ENCODE measurements at regions not wholly inside any gene's neighbourhood (a gene's known extent, or its start where the extent isn't known, plus 50 kb on each side); places are given as distances from the start of the nearest gene placed in this dataset.

DNA sequence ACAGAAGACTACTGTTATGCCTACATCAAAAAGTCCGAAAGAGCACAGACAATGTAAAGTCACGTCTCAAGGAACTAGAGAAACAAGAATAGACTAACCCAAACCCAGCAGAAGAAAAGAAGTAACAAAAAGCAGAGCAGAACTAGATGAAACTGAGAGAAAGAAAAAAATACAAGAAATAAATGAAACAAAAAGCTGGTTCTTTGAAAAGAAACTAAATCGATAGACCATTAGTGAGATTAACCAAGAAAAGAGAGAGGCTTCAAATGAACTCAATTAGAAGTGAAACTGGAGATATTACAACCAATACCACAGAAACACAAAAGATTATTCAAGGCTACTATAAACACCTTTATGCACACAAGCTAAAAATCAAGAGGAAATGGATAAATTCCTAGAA is 271.8 kb downstream of the MBD2 start:
- H3K36me3 Mint-ChIP-seq (ENCODE audit: insufficient read depth in 1 of 3, low read depth in 3 of 3): no peaks in the 10 kb centered on the region
- Histone ChIP-seq H3K14ac (ENCODE audit: insufficient read depth, low read length) (no peak overlapping the region), H3K4ac (ENCODE audit: low read depth, low read length) (no peak overlapping the region), H3K79me2 (ENCODE audit: insufficient read depth, low read length) (no peaks in the 10 kb centered on the region), H3K18ac (ENCODE audit: insufficient read length, low read depth, low read length) (no peak overlapping the region), H3K4me2 (ENCODE audit: insufficient read depth, insufficient read length, low read length) (no peak overlapping the region), H3K9me3 (ENCODE audit: control insufficient read depth, low read depth, low read length) (no peaks in the 10 kb centered on the region), H3K56ac (ENCODE audit: insufficient read length, low read depth, low read length) (no peak overlapping the region), H2BK5ac (ENCODE audit: insufficient read length, low read length) (no peak overlapping the region), H3K4me1 (ENCODE audit: insufficient read depth, low read length) (no peaks in the 10 kb centered on the region), H2BK15ac (ENCODE audit: low read depth, low read length) (no peak overlapping the region), H3K23me2 (ENCODE audit: insufficient read length, low read depth, low read length, poor library complexity, severe bottlenecking) (no peaks in the 10 kb centered on the region), H4K91ac (ENCODE audit: insufficient read length, low read depth, low read length) (no peak overlapping the region), H4K5ac (ENCODE audit: insufficient read length, low read depth, low read length) (no peak overlapping the region), H2AFZ (ENCODE audit: low read length) (no peak overlapping the region), H4K8ac (replicated peaks; ENCODE audit: insufficient read length, low read depth, low read length) (no peak overlapping the region), H2AK5ac (ENCODE audit: insufficient read length, low read length) (no peak overlapping the region), H3T11ph (ENCODE audit: low read length) (no peak overlapping the region), H3K27me3 (ENCODE audit: insufficient read depth, low read length) (no peaks in the 10 kb centered on the region), H2BK12ac (ENCODE audit: insufficient read length, low read depth, low read length) (no peak overlapping the region), H3K23ac (ENCODE audit: insufficient read length, low read depth, low read length) (no peak overlapping the region), H3K9ac (ENCODE audit: extremely low read depth, insufficient read length, low read length) (no peak overlapping the region), H2BK120ac (ENCODE audit: low read depth, low read length, poor library complexity, severe bottlenecking) (no peak overlapping the region), H3K79me1 (ENCODE audit: insufficient read depth, low read depth, low read length, poor library complexity, severe bottlenecking) (no peaks in the 10 kb centered on the region), H2BK20ac (ENCODE audit: low read depth, low read length, poor library complexity, severe bottlenecking) (no peak overlapping the region), H3K27ac (ENCODE audit: insufficient read length, low read depth, low read length) (no peak overlapping the region), H4K20me1 (ENCODE audit: control insufficient read depth, insufficient read depth, insufficient read length) (no peaks in the 10 kb centered on the region)
- H3K27me3 Mint-ChIP-seq (ENCODE audit: low read depth): no peaks in the 10 kb centered on the region
- no CpG with 5 or more reads among the region's 3 CpGs for WGBS (ENCODE audit: extremely low coverage, insufficient read length, low lambda C conversion rate)
- H3K4me1 Mint-ChIP-seq: no peaks in the 10 kb centered on the region; a peak in 1 of 4 replicates
- H3K4me3 Mint-ChIP-seq: no peak overlapping the region
- TF ChIP-seq, protein P1, sequence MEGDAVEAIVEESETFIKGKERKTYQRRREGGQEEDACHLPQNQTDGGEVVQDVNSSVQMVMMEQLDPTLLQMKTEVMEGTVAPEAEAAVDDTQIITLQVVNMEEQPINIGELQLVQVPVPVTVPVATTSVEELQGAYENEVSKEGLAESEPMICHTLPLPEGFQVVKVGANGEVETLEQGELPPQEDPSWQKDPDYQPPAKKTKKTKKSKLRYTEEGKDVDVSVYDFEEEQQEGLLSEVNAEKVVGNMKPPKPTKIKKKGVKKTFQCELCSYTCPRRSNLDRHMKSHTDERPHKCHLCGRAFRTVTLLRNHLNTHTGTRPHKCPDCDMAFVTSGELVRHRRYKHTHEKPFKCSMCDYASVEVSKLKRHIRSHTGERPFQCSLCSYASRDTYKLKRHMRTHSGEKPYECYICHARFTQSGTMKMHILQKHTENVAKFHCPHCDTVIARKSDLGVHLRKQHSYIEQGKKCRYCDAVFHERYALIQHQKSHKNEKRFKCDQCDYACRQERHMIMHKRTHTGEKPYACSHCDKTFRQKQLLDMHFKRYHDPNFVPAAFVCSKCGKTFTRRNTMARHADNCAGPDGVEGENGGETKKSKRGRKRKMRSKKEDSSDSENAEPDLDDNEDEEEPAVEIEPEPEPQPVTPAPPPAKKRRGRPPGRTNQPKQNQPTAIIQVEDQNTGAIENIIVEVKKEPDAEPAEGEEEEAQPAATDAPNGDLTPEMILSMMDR (conservative IDR thresholded peaks at IDR 0.05): no peak
- no peak overlapping the region; a peak in 1 of 7 replicates for H3K27ac Mint-ChIP-seq
- DNase-seq: no peak
- no peaks in the 10 kb centered on the region for H3K9me3 Mint-ChIP-seq

Measured in H9 (cell line).